ENCODE measurements at regions not wholly inside any gene's neighbourhood (a gene's known extent, or its start where the extent isn't known, plus 50 kb on each side); places are given as distances from the start of the nearest gene placed in this dataset.
"Not testable (repeated sequence)": the region's sequence is repeated elsewhere in the genome, so short reads cannot be mapped to it uniquely, and the experiment has no call there.

DNA sequence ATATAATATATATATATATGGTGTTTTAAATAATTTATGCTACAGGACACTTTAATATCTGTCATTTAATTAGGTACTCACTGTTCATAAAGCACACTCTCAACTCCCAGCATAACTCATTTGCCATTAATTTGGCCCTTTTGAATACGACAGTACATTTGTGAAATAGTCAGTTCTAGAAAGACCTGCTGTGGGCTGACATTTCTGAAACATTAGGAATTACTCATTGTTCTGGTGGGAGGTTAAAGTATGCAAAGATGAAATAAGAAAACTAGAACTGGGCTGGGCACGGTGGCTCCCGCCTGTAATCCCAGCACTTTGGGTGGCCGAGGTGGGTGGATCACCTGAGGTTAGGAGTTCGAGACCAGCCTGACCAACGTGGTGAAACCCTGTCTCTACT is 497.5 kb downstream of the UTRN start:
- no peak for DNase-seq

DNA sequence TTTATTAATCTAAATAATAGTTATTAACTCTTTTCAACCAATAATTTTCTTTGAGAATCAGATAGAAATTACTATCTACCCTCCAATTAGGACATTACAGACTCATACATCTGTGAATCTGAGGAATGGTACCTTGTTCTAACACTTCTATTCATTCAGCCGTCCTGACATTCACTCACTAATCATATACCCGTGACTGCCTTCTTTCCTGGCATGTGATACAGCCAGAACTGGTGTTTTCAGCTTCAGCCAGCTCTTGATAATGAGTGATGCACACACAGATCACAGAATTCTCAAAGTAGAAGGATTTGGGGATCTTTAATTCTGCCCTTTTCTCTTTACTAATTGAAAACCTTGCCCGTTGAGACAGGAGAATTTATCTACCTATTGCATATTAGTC is 499.9 kb downstream of the UTRN start:
- DNase-seq = no peak

DNA sequence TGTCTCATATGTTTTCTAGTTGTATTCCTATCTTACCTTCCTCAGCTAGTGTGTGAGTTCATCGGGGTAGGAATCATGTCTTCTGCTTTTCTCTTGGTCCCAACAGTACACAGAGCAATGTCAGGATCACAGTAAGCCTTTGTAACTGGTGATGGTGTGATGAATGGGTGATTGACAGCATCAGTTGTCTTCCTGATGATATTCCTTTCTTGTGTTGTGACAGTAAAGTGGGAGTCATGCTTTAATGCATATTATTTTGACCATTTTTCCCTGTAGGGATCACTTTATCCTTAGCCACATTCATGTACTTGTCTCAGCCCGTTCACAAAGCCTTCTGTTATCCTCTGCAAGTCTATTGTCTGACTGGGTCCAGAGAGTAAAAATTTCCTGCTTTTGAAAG is 501.7 kb downstream of the UTRN start:
- DNase-seq = no peak

DNA sequence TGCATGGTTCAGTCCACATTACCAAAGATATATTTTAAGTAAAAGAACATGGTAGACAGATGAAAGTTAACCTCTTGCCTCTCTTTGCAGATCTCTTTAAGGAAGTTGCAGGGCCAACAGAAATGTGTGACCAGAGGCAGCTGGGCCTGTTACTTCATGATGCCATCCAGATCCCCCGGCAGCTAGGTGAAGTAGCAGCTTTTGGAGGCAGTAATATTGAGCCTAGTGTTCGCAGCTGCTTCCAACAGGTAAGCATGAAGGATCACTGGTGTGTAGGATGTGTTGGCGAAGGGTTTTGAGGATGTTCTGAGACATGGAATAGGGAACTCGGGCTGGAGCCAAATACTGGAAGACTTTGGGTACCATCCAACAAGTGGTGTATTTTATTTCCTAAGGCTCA is 508.6 kb downstream of the UTRN start:
- no peak for DNase-seq

- DNase-seq = not testable (repeated sequence)
These were observed 509.9 kb downstream of the UTRN start for GRCh38 chr6:144795022-144795421.

- DNase-seq = no peak
These were observed 510.9 kb downstream of the UTRN start for GRCh38 chr6:144796070-144796469.

DNA sequence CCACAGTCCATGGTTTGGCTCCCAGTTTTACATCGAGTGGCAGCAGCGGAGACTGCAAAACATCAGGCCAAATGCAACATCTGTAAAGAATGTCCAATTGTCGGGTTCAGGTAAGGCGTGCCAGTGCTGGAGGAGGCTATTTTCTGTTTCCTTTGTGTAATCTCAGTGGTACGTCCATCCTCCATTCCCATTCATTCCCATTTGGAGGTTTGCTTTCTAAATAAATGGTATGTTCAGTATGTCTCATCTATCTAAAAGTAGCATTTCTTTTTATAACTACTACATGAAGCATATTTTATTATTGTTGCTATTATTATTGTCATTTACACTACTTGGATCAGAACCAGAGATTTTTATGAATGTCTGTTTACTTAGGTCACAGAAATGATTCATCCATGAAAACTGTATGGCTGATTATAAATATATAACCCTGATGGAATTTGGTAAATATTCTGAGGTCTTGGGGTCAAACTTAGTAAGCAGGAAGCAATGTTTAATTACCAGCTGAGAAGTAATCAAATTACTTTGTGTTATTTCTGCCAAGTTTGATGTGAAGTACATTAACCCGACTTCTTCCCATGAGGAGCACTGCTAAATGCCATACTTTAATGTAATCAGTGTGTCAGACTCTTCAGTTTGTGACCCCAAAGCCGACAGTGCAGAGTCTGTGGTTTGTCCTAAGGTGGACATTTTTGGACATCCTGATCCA is 512.9 kb downstream of the UTRN start:
- DNase-seq = no peak

DNA sequence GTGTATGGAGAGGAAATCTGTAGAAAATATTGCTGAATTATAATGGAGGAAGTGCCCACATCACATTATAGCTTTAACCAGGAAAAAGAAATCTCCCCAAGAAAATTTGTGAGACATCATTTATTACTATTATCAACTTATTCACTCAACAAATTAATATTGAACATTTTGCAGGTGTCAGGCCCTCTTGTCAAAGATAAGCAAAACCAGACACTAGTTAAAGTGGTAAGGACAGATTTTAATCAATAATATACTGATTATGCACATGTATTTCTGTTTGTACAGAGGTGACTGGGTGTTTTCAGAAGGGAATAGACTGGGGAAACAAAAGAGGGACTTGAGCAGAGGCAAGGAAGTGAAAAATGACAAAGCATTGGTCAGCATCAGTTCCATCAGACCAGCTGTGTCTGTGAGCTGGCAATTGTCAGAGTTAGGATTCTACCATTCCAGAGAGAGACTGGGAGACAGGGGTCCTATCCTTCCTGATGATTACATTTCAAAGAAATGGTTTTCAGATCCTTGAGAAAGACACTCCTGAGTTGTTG is 519.2 kb downstream of the UTRN start:
- no peak for DNase-seq

DNA sequence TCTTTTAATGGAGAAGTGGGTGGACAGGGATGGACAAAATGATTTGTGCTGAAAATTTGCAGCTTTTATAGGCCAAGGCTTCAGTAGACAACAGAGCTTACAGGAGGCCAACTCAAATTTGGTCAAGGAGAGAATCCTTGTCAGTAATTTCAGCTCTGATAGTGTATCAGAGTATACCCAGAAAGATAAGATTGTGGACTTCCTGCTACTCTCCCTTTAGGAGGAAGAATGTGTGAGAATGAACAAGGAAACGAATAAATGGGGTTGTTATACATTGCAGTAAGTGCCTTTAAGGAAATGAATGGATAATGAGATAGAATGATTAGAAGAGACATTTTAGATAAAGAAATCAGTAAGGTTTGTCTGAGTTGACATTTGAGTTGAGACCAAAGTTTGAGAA is 519.9 kb downstream of the UTRN start:
- no peak for DNase-seq

GRCh38 chr6:144806222-144806621 is 521.1 kb downstream of the UTRN start:
- DNase-seq = no peak

DNA sequence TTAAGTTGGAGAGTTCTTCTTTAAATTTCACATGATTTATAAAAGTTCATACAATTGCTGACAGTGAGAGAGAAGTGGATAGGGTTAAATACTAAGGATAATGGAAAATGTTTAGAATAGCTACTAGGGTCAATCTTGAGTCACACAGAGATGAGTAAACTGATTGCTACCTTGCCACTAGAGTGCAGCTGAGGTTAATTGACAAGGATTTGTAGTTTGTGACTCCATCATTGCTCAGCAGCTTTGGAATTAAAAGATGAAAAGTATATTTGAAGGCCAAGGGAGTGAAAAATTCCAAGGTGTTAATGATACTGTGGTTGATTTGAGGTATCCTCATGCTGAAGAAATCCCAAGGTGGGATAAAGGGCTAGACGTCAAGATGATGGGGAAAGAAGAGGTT is 524.0 kb downstream of the UTRN start:
- DNase-seq = no peak

DNA sequence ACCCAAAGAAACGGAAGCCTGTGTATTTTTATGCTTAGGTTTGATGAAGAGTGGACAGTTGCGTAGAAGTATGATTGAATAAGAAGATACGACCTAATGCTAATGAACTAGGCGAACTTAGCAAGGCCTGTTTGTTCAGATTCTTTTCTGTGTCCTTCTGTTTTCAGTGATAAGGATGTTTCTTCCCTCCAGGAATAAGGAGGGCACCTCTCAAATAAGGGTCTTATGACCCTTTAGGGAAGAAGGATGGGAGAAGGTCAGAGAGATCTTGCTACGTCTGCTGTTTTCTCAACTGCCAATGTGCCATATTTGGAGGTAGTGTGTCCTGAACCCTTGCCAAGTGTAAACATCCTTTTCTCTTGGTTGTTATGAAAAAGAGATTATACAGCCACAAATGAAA is 524.8 kb downstream of the UTRN start:
- no peak for DNase-seq

DNA sequence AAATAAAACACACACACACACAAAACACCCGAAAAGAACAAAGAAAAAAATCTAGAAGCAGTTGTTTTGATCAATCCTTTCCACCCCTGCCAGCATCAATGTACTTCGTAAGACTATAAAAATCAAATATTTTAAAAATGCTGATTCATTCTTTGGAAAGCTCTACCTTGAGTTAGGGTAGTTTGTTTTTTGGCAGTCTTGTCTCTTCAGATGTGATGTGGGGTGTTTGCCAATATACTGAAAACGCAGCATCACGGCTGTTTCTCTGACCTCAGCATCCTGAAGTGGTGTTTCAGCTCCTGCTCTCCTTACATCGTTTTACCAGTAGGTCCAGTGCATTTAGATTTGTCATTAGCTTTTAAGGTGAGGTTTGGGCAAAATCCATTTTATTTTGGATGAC is 526.0 kb downstream of the UTRN start:
- DNase-seq = no peak

DNA sequence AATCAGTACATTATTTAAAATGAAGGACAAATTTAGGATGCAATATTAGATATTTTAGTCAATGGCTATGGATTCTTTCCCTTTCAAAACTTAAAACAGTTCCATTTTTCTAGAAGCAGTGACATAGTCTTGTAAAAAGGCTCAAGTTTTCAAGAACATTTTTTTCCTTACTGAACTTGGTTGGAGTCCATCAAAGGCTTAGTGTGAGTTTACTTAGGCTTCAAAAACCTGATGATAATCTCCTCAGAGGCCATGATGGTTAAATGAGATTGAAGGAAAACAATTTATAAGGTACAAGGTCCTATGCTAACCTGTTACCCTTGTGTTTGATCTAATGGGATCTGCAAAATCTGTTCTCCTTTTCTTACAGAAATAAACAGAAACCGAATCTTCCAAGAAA is 531.8 kb downstream of the UTRN start:
- DNase-seq = no peak

GRCh38 chr6:144820270-144820669 is 535.1 kb downstream of the UTRN start:
- DNase-seq = no peak

GRCh38 chr6:144823131-144823530 is 538.0 kb downstream of the UTRN start:
- DNase-seq = no peak

- no peak for DNase-seq
These were observed 538.9 kb downstream of the UTRN start for GRCh38 chr6:144824018-144824417.

DNA sequence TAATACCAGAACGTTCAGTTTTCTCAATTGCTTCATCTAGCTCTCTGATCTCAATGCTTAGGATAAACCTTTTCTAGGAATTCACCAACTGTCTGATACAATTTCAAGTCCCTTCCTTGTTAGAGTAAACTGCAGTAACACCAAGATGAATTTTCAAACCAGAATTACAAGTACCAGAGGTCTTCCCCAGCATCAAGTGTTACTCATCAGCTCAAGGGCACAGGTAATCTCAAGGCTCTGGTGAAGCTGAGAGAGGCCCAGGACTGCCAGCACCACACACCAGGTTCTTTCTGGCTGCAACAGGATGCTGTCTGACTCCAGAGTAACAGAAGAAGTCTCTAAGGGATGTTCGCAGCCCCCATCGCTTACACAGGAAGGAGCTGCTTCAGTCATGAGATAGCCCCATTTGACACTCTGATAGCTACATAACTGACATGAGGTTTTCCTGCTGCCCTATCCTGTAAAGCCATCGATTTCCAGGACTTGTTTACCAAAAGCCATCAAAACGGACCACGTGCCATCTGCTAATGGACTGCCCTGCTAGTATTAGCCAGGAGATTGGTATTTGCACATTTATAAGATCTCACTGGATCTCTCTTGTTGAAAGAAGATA is 549.4 kb downstream of the UTRN start:
- no peak for DNase-seq

- no peak for DNase-seq
These were observed 550.3 kb downstream of the UTRN start for GRCh38 chr6:144835322-144835973.

- DNase-seq = no peak
These were observed 555.5 kb downstream of the UTRN start for GRCh38 chr6:144840619-144841018.

DNA sequence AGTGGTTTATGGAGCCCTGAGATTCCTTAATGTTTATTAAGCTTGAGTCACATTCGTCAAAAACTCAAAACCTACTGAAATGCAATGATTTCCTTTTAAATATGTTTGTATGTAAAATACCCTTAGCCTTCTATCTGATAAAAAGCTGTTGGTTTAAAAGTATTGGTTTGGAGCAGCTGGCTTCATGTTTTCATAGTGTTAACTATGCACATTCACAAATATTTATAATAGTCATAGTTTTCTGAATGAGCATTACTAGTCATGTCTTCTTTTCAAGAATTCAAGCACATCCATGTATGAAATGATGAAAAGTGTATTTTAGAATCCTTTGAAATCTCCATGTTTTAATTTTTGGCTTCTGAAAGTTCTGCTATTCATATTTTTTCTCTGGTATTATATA is 558.6 kb downstream of the UTRN start:
- DNase-seq = no peak

- DNase-seq = no peak
These were observed 559.5 kb downstream of the UTRN start for GRCh38 chr6:144844596-144844995.

DNA sequence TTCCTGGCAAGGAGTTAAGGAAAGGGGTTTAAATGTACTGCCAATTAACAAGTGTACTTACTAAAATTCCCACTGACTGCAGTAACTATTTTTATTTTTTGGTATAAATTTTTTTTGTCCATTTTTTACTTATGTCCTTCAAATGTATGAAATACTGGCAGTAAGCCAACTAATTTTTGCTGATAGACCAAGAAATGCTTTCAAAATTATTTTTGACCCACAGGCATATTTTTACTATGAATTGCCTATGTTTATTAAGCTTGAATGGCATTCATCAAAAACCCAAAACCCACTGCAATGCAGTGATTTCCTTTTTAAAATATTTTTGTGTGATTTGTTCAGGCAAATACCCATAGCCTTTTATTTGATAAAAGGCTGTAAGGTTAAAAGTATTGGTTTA is 560.1 kb downstream of the UTRN start:
- DNase-seq = no peak

GRCh38 chr6:144847916-144848315 is 562.8 kb downstream of the UTRN start:
- DNase-seq = no peak

Data from inflammatory macrophage treated with lipopolysaccharide for 1 hour (primary cell).